ENCODE measurements at regions not wholly inside any gene's neighbourhood (a gene's known extent, or its start where the extent isn't known, plus 50 kb on each side); places are given as distances from the start of the nearest gene placed in this dataset.

DNA sequence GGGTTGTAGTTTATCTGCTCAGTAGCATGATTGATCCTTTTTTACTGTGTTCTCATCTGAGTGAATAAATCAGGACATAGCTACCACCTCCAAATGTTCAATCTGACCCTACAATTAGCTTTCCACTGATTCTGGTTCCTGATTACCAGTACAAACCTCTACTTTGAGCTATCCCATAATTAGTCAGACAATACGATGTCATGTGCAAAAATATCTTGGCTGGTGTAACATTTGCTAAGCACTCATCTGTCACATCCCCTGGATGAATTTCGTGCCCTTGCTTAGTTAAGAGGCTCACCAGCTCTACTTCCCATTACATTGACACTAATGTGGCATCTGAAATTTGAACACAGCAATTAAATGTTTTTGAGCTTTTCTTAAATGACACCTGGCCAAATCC lies 1101.0 kb upstream of the PCDH7 start:
- Histone ChIP-seq H3K23me2 (ENCODE audit: low read depth, low read length) (no peaks in the 10 kb centered on the region), H3K4me3 (ENCODE audit: extremely low read depth in 1 of 4, insufficient read depth in 2 of 4, low read depth in 3 of 4, low read length in 4 of 4) (no peak overlapping the region), H4K91ac (replicated peaks; ENCODE audit: insufficient read length, low read length) (no peak overlapping the region), H3K4ac (replicated peaks; ENCODE audit: insufficient read length, low read depth, low read length) (no peak overlapping the region), H4K20me1 (replicated peaks in 1 of 2; ENCODE audit: control insufficient read depth in 1 of 2, insufficient read depth in 2 of 2, low read length in 2 of 2) (no peaks in the 10 kb centered on the region), H3K36me3 (ENCODE audit: control insufficient read depth in 2 of 4, insufficient read depth in 4 of 4, low read length in 3 of 4) (no peaks in the 10 kb centered on the region), H2BK120ac (replicated peaks; ENCODE audit: low read depth, low read length) (no peak overlapping the region), H3K4me2 (ENCODE audit: insufficient read depth in 1 of 2, low read depth in 2 of 2, low read length in 2 of 2) (no peak overlapping the region), H3K4me1 (replicated peaks in 1 of 4; ENCODE audit: control insufficient read depth in 3 of 4, insufficient read depth in 4 of 4, low read length in 3 of 4) (no peaks in the 10 kb centered on the region), H3K9ac (replicated peaks in 1 of 4; ENCODE audit: extremely low read depth in 1 of 4, low read depth in 3 of 4, low read length in 3 of 4) (no peak overlapping the region), H4K8ac (ENCODE audit: extremely low read depth, insufficient read depth, low read length) (no peak overlapping the region), H3K9me3 (ENCODE audit: insufficient read depth in 2 of 2, low read depth in 1 of 2, low read length in 1 of 2) (no peaks in the 10 kb centered on the region), H4K5ac (ENCODE audit: insufficient read length, low read depth, low read length) (no peak overlapping the region), H3K14ac (ENCODE audit: insufficient read length) (no peak overlapping the region), H2BK20ac (ENCODE audit: low read length) (no peak overlapping the region), H2BK12ac (ENCODE audit: low read depth, low read length) (no peak overlapping the region), H2AFZ (ENCODE audit: low read length) (no peak overlapping the region; the same call in 1 of the 2 replicates), H3K79me2 (ENCODE audit: control insufficient read depth in 1 of 2, insufficient read depth in 2 of 2, low read length in 2 of 2) (no peaks in the 10 kb centered on the region), H3K79me1 (ENCODE audit: low read depth, low read length) (no peaks in the 10 kb centered on the region), H2BK15ac (ENCODE audit: low read length) (no peak overlapping the region), H3K56ac (replicated peaks; ENCODE audit: insufficient read length, low read depth, low read length) (no peak overlapping the region), H2AK5ac (ENCODE audit: low read depth, low read length) (no peak overlapping the region), H3K18ac (ENCODE audit: extremely low read depth, low read length) (no peak overlapping the region), H3K23ac (ENCODE audit: insufficient read length) (no peak overlapping the region), H3K27ac (ENCODE audit: low read depth, low read length) (no peak overlapping the region), H2BK5ac (ENCODE audit: low read depth, low read length) (no peak overlapping the region), H3K27me3 (replicated peaks in 1 of 4; ENCODE audit: control insufficient read depth in 3 of 4, extremely low read depth in 1 of 4, insufficient read depth in 3 of 4, low read length in 3 of 4) (no peaks in the 10 kb centered on the region)
- WGBS, 2 experiments (ENCODE audit: extremely low coverage in 1 of 2, insufficient coverage in 1 of 2, insufficient read length in 1 of 2, insufficient replicate concordance in 2 of 2, low coverage in 1 of 2, low lambda C conversion rate in 2 of 2, missing lambda C conversion rate in 1 of 2) = 89% methylated on average over 2 of the region's 2 CpGs; no CpG with 5 or more reads in 1 of the 2 experiments
- FAIRE-seq (no peak), DNase-seq (ENCODE audit: low read depth in 1 of 2, low spot score in 2 of 2) (no peak)
- POLR2A ChIA-PET (ENCODE audit: partially characterized antibody) = no interaction called here
- TF ChIP-seq BCL11A (IDR thresholded peaks at IDR 0.05; ENCODE audit: low read depth in 2 of 2, low read length in 2 of 2) = no peak
- TF ChIP-seq RFX5 (IDR thresholded peaks at IDR 0.05; ENCODE audit: borderline replicate concordance, low read depth, low read length) = no peak
- TF ChIP-seq CBX8 (IDR thresholded peaks at IDR 0.05; ENCODE audit: borderline replicate concordance, low read depth, low read length) = no peak
- no peak for TF ChIP-seq FOSL1 (IDR thresholded peaks at IDR 0.05; ENCODE audit: insufficient read depth, low read depth, low read length)
- no peak for TF ChIP-seq CHD2 (IDR thresholded peaks at IDR 0.05; ENCODE audit: low read length)
- no peak for TF ChIP-seq CREB1 (IDR thresholded peaks at IDR 0.05)
- no peak for TF ChIP-seq BACH1 (IDR thresholded peaks at IDR 0.05; ENCODE audit: low read length)
- TF ChIP-seq GABPA (IDR thresholded peaks at IDR 0.05; ENCODE audit: borderline replicate concordance, insufficient read depth, low read length) = no peak
- TF ChIP-seq GTF2F1 (IDR thresholded peaks at IDR 0.05; ENCODE audit: borderline replicate concordance, low read depth, low read length) = no peak
- TF ChIP-seq EZH2 (IDR thresholded peaks at IDR 0.05; ENCODE audit: low read depth, low read length, severe bottlenecking) = no peak
- TF ChIP-seq ASH2L (IDR thresholded peaks at IDR 0.05; ENCODE audit: low read length) = no peak
- TF ChIP-seq TAF7 (optimal IDR thresholded peaks at IDR 0.05; ENCODE audit: borderline replicate concordance, low read depth, low read length) = no peak
- TF ChIP-seq POU5F1 (IDR thresholded peaks at IDR 0.05; ENCODE audit: low read depth, low read length) = no peak
- TF ChIP-seq HDAC6 (IDR thresholded peaks at IDR 0.05; ENCODE audit: low read depth, low read length) = no peak
- CTCF ChIA-PET (ENCODE audit: partially characterized antibody) = no interaction called here
